ENCODE measurements at regions not wholly inside any gene's neighbourhood (a gene's known extent, or its start where the extent isn't known, plus 50 kb on each side); places are given as distances from the start of the nearest gene placed in this dataset.

- no peak for TF ChIP-seq EGR1 (IDR thresholded peaks at IDR 0.05; ENCODE audit: low read depth)
Observed at GRCh38 chr10:44689368-44689767, 221.8 kb upstream of the TMEM72 start (continued).

GRCh38 chr10:44696496-44696895, 214.6 kb upstream of the TMEM72 start:
- intact Hi-C loops (cut with micrococcal nuclease) = no loop called here
- CTCF ChIA-PET = no interaction called here

GRCh38 chr10:44697116-44697515, 214.0 kb upstream of the TMEM72 start:
- Histone ChIP-seq H3K27me3 (ENCODE audit: insufficient read depth, low read length) (peaks cover 8% of the 10 kb centered on the region; the same call in 1 of the 2 replicates), H3K36me3 (ENCODE audit: control insufficient read depth in 1 of 2, insufficient read depth in 2 of 2, low read length in 2 of 2) (no peaks in the 10 kb centered on the region), H3K9me3 (ENCODE audit: control insufficient read depth in 1 of 2, insufficient read depth in 1 of 2, low read depth in 1 of 2, low read length in 2 of 2) (no peaks in the 10 kb centered on the region), H3K9ac (ENCODE audit: low read length) (no peak overlapping the region), H2AFZ (ENCODE audit: low read depth, low read length, poor library complexity, severe bottlenecking) (no peak overlapping the region), H3K9me2 (ENCODE audit: insufficient read depth) (no peaks in the 10 kb centered on the region), H3K27ac (ENCODE audit: low read depth, low read length) (no peak overlapping the region), H3K4me3 (replicated peaks in 1 of 2; ENCODE audit: low read depth in 1 of 2, low read length in 2 of 2) (no peak overlapping the region), H4K20me1 (ENCODE audit: insufficient read depth) (no peaks in the 10 kb centered on the region), H3K79me2 (ENCODE audit: insufficient read depth, low read length) (no peaks in the 10 kb centered on the region), H3K4me2 (ENCODE audit: low read length) (no peak overlapping the region), H3K4me1 (ENCODE audit: control insufficient read depth in 1 of 2, insufficient read depth in 2 of 2, low read length in 2 of 2) (no peaks in the 10 kb centered on the region)
- no peak for TF ChIP-seq JUND (IDR thresholded peaks at IDR 0.05)
- no peak for TF ChIP-seq SP1 (IDR thresholded peaks at IDR 0.05; ENCODE audit: low read depth)
- TF ChIP-seq CTCF (IDR thresholded peaks at IDR 0.05 in 2 of 3, conservative IDR thresholded peaks at IDR 0.05 in 1 of 3; ENCODE audit: borderline replicate concordance in 1 of 3, insufficient read depth in 1 of 3, low read depth in 2 of 3, low read length in 2 of 3) = no peak
- BruUV-seq (replicated peaks) = no TSS peak
- ATAC-seq (no peak), DNase-seq (ENCODE audit: low read depth, low spot score) (no peak)
- CTCF ChIA-PET = no interaction called here
- intact Hi-C loops (cut with micrococcal nuclease) = no loop called here
- RAD21 ChIA-PET (ENCODE audit: low non-redundant PET in 1 of 2, low total read pairs in 2 of 2, uncharacterized antibody in 2 of 2, unreplicated experiment in 2 of 2) = no interaction called here
- POLR2A ChIA-PET = no interaction called here

More at GRCh38 chr10:44696496-44696895, 214.6 kb upstream of the TMEM72 start:
- Histone ChIP-seq H3K27ac (ENCODE audit: low read depth, low read length) (no peak overlapping the region), H3K4me2 (ENCODE audit: low read length) (no peak overlapping the region), H4K20me1 (ENCODE audit: insufficient read depth) (no peaks in the 10 kb centered on the region), H3K9me2 (ENCODE audit: insufficient read depth) (no peaks in the 10 kb centered on the region), H2AFZ (ENCODE audit: low read depth, low read length, poor library complexity, severe bottlenecking) (no peak overlapping the region), H3K36me3 (ENCODE audit: control insufficient read depth in 1 of 2, insufficient read depth in 2 of 2, low read length in 2 of 2) (no peaks in the 10 kb centered on the region), H3K79me2 (ENCODE audit: insufficient read depth, low read length) (no peaks in the 10 kb centered on the region), H3K4me3 (replicated peaks in 1 of 2; ENCODE audit: low read depth in 1 of 2, low read length in 2 of 2) (no peak overlapping the region), H3K9ac (ENCODE audit: low read length) (no peak overlapping the region), H3K4me1 (ENCODE audit: control insufficient read depth in 1 of 2, insufficient read depth in 2 of 2, low read length in 2 of 2) (no peaks in the 10 kb centered on the region), H3K9me3 (ENCODE audit: control insufficient read depth in 1 of 2, insufficient read depth in 1 of 2, low read depth in 1 of 2, low read length in 2 of 2) (no peaks in the 10 kb centered on the region), H3K27me3 (ENCODE audit: insufficient read depth, low read length) (peaks cover 8% of the 10 kb centered on the region; the same call in 1 of the 2 replicates)
- ATAC-seq (no peak), DNase-seq (ENCODE audit: low read depth, low spot score) (no peak)
- BruUV-seq (replicated peaks) = no TSS peak
- TF ChIP-seq ZNF274 (IDR thresholded peaks at IDR 0.05; ENCODE audit: low read depth, low read length) (no peak), POLR2A (IDR thresholded peaks at IDR 0.05; ENCODE audit: borderline replicate concordance, extremely low read depth, insufficient read depth, insufficient read length) (no peak), TCF7L2 (IDR thresholded peaks at IDR 0.05; ENCODE audit: borderline replicate concordance, extremely low read depth, insufficient read depth, insufficient read length) (no peak), ZFX (IDR thresholded peaks at IDR 0.05) (no peak), YY1 (IDR thresholded peaks at IDR 0.05; ENCODE audit: extremely low read depth, insufficient replicate concordance, low read depth, low read length) (no peak), CEBPB (IDR thresholded peaks at IDR 0.05; ENCODE audit: low read depth) (no peak), SRF (IDR thresholded peaks at IDR 0.05; ENCODE audit: low read depth) (no peak), FOSL1 (IDR thresholded peaks at IDR 0.05; ENCODE audit: low read depth) (no peak)
- POLR2A ChIA-PET = no interaction called here
- RAD21 ChIA-PET (ENCODE audit: low non-redundant PET in 1 of 2, low total read pairs in 2 of 2, uncharacterized antibody in 2 of 2, unreplicated experiment in 2 of 2) = no interaction called here

Measured in HCT116 (cell line).